GM21576 (cell line): ENCODE measurements at regions not wholly inside any gene's neighbourhood (a gene's known extent, or its start where the extent isn't known, plus 50 kb on each side); places are given as distances from the start of the nearest gene placed in this dataset.

Source experiments
- ATAC-seq: cut with Tn5 transposase; IDR thresholded peaks from one replicate; pipeline ENCODE4 v1.9.1; 2021; ENCODE audit warnings: mild to moderate bottlenecking, moderate library complexity; ENCODE audit not compliant: unreplicated experiment

GRCh38 chr12:92034858-92035401 is 110.7 kb downstream of the BTG1 start:
- ATAC-seq: peak; percentile 80

- ATAC-seq: no peak
Measured at GRCh38 chr12:92034083-92034482, 111.6 kb downstream of the BTG1 start.

DNA sequence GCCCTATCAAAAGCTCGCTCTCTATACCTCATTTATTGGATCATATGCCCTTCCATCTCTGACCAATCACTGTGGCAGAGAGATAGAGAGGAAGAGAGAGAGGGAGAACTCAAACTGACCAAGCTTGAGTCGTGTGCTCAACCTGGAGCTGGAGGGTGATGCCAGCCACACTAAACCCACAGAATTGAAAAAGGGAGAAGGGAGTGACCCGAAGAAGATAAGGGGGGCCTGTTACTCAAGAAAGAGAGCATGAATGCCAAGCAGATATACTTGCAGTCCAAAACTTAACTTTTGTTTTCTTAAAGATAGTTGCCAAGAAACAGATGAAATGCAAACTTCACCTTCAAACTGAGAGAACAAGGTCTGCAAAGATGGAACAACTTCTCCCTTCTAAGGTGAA is 112.7 kb downstream of the BTG1 start:
- ATAC-seq: no peak

GRCh38 chr12:92032101-92032500 is 113.5 kb downstream of the BTG1 start:
- ATAC-seq: no peak

DNA sequence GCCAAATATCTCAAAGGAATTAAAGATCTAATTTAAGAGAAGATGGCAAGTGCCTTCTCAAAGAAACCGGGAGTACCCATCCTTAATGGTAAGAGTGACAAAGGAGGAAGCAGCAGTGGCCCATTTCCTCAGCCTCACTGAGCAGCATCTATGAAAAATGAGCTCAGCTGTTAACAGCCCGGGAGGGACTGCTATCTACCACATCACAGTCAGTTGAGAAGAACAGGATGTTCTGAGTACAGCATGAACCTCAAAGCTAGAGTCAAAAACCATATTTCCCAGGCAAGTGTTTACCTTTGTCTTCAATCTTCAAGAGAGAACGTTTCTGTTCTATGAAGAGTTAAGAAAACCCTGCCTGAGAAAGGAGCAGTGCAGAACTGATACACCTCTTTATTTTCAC is 115.0 kb downstream of the BTG1 start:
- ATAC-seq: peak; percentile 69

DNA sequence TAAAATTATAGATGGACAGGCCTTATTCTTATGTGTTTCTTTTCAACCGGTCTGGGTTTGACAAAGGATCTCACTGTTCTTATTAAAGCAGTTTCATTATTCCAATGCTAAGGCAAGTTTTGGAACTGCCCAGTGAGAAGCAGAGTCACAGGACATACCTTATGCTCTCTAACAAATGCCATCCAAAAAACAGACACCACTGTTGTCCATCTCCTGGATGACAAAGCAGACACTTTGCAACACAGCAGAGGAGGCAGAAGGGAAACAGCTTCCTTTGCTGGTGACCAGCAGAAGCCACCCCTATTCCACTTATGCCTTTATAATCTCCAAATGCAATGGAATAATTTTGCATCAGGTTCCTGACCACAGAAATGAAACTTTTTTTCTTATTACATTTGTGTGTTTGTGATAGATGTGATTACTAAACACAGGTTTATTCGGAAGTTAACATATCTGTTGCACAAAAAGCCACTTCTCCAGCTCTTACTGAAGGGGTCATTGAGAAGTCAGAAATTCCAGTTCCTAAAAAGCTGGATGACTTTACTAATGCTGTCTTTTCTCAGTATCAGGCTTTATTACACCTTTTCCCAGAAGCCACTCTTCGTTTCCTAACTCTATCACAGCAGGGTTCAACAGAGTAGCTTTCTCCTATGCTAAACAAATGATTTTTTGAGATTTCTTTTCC is 115.6 kb downstream of the BTG1 start:
- no peak for ATAC-seq

GRCh38 chr12:92029136-92029535 is 116.5 kb downstream of the BTG1 start:
- ATAC-seq: no peak

DNA sequence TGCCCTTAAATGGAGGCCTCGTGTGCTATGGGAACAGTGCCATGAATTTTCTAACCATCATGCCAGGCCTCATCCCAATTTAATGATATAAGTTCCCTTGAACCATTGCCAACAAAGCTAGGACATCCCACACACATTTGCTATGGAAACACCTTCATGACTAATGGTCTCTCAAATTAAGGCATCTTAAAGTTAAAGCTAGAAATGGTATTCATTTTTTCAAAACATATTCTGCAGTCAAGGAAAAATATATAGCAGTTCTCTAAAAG is 117.3 kb downstream of the BTG1 start:
- ATAC-seq: no peak

- ATAC-seq: no peak
Measured at GRCh38 chr12:92027701-92028440, 117.8 kb downstream of the BTG1 start.

DNA sequence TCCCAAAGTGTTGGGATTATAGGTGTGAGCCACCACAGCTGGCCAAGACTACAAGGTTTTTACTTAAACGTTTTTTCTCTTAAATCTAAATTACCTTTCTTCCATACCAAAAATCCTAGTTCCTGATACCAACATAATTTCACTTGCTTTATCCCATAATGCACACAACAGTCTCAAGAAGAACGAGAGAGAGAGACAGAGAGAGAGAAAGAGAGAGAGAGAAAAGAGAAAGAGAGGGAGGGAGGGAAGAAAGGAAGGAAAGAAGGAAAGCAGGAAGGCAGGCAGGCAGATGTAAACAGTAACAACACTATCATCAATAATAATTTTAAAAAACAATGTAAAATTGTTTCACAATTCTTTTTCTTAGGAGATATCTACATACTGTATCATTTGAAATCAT is 118.4 kb downstream of the BTG1 start:
- no peak for ATAC-seq

- ATAC-seq: no peak
Measured at GRCh38 chr12:92025462-92026207, 120.0 kb downstream of the BTG1 start.

DNA sequence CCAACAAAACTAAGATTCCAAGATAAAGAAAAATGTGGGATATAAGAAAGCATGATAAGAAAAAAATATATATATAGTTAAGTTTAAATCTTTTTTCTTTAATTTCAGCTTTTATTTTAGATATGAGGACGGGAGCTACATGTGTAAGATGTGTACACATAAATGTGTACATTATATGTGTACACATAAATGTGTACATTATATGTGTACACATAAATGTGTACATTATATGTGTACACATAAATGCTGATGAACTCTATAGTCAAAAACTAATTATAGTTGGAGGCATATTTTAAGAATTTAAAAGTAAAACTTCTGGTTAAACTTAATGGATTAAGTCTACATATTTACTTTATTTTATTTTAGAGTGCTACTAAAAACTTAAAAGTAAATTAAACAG is 123.6 kb downstream of the BTG1 start:
- ATAC-seq: no peak

- ATAC-seq: no peak
Measured at GRCh38 chr12:92021666-92022035, 124.0 kb downstream of the BTG1 start.

DNA sequence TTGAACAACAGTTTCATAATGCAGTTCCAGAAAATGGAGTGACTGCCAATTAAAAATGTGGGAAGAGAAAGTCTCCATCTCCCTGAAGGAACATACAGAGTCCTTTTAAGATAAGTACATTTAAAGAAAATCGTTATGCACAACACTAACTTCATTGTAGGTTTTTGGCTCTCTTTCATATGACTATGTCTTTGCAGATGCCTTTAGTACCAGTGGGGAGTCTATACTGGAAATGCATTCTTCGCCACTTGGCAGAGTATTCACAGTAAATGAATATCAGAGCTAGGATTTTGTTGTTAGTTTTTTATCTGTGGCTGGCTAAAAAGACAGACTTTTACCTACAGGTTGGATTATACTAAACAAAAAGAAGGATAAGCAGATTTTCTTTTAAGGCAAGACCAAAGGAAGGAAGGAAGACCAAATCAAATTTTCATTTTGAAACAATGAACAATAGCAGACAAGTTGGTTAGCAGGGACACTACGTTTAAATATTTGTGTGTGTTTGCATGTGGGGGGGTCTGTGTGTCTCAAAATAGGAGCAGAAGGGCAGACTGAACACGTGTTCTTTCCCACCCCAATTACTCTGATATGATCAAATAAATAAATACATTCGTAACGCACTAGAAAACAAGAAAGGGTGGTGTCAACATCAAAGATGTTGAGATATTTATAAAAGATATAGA is 124.5 kb downstream of the BTG1 start:
- ATAC-seq: no peak

GRCh38 chr12:92019491-92020277 is 126.0 kb downstream of the BTG1 start:
- ATAC-seq: no peak

DNA sequence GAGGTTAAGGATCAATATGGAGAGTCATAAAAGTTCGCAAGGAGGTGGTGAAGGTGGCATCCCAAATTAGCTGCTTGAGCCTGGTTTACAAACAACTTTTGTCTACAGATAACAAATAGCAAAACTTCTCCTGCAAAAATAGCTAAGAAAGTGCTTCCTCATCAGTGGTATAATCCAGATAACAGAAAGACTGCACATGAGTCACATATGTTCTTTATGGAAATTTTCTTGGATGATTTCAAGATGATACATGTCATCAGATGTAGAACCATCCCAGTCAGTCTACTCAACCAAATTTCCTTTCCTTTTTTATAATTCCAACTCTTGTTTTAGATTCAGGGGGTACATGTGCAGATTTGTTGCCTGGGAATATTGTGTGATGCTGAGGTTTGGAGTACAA is 133.0 kb downstream of the BTG1 start:
- ATAC-seq: no peak

DNA sequence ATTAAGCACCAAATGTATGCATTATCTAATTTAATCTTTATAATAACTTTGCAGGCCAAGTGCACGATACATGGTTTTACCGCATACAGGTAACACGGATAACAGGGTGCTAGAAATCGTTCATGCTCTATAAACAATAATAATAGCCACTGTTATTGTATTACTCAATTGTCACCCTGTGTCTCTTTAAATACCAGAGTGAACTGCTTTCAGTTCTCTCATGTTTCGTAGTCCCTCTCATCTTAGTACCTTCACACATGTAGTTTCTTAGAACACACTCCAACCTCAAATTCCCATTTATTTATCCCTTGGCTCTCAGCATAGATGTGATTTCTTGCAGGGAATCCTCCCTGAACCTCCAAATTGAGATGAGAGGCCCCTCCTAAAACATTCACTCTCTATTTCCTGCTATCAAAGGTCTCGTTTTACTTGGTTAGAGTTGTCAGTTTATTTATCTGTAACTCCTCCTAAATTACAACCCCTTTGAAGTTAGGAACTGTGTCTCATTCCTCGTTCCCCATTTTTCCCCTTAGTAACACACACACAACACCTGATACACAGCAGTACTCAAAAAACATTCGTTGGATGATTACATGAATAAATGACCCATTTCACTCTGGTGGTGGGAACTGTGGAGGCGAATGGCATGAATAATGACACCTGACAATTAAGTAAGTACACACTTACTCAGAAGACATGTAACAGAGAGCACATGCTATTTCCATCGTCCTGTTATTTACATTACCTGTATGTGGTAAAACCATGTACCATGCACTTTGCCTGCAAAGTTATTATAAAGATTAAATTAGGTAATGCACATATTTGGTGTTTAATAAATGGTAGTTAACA is 134.6 kb downstream of the BTG1 start:
- no peak for ATAC-seq

GRCh38 chr12:92010368-92010767 is 135.3 kb downstream of the BTG1 start:
- ATAC-seq: no peak

DNA sequence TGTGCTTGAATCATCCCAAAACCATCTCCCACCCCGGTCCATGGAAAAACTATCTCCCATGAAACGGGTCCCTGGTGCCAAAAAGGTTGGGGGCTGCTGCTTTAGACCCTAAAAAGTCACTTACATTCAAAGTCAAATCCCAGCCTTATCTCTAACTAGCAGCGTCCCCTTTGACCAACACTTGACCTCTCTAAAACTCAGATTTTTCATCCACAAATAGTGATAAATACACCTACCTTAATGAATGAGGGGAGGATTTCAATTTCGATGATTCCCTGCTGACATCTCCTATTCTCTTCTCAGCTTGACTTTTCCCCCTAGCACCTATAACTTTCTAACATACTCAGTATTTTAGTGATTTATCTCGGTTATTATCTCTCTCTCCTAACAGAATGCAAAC is 137.3 kb downstream of the BTG1 start:
- no peak for ATAC-seq

GRCh38 chr12:92007787-92008186 is 137.9 kb downstream of the BTG1 start:
- no peak for ATAC-seq
